GM21423 (cell line): ENCODE measurements at regions not wholly inside any gene's neighbourhood (a gene's known extent, or its start where the extent isn't known, plus 50 kb on each side); places are given as distances from the start of the nearest gene placed in this dataset.
"Not testable (repeated sequence)": the region's sequence is repeated elsewhere in the genome, so short reads cannot be mapped to it uniquely, and the experiment has no call there.

Experiments used
- ATAC-seq: cut with Tn5 transposase; IDR thresholded peaks from one replicate; pipeline ENCODE4 v1.9.1; 2021; ENCODE audit warnings: mild to moderate bottlenecking, moderate library complexity; ENCODE audit not compliant: unreplicated experiment

GRCh38 chr2:147438882-147439281 lies 405.9 kb upstream of the ACVR2A start:
- no peak for ATAC-seq

GRCh38 chr2:147433822-147434221 lies 411.0 kb upstream of the ACVR2A start:
- no peak for ATAC-seq

- ATAC-seq, result no peak
Observed at GRCh38 chr2:147430408-147430807, 414.4 kb upstream of the ACVR2A start.

GRCh38 chr2:147428120-147428747 lies 416.6 kb upstream of the ACVR2A start:
- ATAC-seq, result no peak

- no peak for ATAC-seq
Observed at GRCh38 chr2:147425437-147426029, 419.3 kb upstream of the ACVR2A start.

DNA sequence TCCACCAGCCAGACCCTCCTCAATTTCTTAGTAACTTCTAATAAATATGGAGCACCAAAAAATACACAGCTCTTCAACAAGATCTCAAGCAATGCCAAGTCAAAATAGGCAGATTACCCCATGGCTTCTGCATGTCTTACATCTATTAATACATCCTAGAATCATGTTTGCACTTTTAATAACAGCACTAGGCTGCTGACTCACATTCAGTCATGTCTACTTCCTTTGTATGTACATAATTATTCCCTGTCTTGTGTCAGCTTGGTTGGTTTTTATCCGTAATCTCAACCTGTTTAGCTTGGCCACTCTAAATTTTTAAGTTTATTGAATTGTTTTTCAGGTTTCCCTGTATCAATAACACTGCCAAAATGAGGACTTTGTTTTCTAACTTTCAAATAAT lies 420.1 kb upstream of the ACVR2A start:
- no peak for ATAC-seq

DNA sequence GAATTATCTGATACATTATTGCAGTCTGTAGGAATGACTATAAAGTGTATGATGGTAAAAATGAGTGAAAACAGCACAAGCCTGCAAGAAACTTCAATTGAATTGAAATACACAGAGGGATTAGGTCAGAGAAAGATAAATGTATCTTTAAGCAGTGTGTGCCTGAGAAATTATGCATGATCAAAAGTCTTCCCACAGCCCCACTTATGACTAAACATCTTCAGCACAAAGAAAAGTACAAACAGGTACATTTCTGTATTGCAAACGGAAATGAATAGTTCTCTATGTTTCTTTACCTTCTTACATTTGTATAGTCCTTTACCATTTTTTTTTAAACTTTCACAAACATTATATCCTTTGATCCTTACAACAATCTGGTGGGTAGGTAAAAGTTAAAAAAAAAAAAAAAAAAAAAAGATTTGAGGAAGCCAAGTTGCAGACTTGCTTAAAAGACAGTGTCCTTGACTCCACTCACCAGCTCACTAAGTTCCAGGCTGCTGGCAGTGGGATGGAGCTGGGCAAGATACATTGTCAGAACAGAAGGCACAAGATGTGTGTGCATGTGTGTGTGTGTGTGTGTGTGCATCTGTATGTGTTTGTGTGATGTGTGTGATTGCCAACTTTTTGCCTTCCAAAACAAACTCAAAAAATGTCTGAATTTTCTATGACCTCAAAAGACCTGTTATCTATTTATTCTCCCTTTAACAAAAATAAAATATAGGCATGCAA lies 423.7 kb upstream of the ACVR2A start:
- ATAC-seq, result no peak

DNA sequence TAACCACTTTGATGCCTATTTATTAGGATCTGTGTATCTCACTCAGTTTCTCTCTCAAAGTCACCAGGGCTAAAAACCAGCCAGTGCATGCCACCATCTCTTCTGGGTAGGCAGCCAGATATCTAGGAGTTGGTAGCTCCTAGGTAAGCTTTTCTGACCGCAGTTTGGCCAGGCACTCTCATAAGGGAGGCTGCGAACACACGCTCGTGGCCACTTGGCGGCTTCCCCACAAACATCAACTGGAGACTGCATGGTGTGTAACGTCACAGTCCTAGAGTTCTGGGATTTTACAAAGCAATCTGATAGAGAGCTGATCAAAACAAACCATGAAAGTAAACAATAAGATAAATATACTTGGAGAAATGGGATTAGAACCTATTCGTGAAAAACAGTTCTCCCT lies 424.3 kb upstream of the ACVR2A start:
- ATAC-seq, result no peak

DNA sequence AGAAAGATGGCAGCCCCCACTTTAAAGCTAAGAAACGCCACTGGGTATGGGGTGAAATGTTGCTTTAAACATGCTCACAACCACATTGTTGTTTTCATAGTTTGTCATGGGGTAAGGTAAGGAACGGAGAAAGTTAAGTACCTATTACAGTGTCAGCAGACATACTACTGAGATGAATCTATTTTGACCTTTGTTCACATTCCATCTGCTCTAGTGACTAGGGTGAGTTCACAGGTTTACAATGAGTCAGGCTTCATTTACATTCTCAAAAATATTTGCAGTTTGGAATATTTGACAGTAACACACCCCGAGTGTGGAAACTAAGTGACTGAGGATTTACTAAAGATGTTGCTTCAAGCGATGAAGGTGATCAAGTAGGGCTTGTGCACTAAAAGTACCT lies 428.7 kb upstream of the ACVR2A start:
- no peak for ATAC-seq

DNA sequence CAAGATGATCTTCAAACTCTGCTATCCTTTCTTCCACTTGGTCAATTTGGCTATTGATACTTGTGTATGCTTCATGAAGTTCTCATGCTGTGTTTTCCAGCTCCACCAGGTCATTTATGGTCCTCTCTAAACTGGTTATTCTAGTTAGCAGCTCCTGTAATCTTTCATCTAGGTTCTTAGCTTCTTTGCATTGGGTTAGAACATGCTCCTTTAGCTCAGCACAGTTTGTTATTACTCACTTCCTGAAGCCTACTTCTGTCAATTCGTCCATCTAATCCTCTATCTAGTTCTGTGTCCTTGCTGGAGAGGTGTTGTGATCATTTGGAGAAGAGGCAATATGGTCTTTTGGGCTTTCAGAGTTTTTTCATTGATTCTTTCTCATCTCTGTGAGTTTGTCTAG lies 430.2 kb upstream of the ACVR2A start:
- not testable (repeated sequence) for ATAC-seq

DNA sequence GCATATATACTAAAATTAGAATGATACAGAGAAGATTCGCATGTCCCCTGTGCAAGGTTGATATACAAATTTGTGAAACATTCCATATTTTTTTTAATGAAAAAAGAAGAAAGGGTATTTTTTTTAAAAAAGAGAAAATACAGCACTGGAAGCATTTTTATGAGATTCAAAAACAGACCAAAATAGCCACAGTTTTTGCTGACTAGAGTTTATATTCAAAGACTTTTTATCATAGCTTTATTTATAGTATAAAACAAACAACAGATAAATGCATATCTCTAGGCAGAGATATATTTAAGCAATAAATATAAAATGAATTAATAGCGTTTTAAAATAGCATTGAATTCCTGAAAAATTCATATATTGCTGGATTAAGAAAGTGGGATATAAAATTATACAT lies 436.5 kb upstream of the ACVR2A start:
- no peak for ATAC-seq

DNA sequence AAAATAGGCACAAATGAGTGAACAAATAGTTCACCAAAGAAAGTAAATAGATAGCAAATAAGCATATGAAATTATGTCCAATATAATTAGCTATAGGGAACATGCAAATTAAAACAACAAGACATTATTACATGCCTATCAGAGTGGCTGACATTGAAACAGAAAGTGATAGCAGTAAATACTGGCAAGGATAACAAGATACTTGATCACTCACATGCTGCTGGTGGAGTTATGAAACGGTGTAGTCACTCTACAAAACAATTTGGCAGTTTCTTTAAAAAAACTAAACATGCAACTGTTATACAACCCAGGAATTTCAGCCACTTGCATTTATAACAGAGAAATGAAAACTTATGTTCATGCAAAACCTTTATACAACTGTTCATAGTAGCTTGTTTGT lies 439.2 kb upstream of the ACVR2A start:
- ATAC-seq, result no peak

DNA sequence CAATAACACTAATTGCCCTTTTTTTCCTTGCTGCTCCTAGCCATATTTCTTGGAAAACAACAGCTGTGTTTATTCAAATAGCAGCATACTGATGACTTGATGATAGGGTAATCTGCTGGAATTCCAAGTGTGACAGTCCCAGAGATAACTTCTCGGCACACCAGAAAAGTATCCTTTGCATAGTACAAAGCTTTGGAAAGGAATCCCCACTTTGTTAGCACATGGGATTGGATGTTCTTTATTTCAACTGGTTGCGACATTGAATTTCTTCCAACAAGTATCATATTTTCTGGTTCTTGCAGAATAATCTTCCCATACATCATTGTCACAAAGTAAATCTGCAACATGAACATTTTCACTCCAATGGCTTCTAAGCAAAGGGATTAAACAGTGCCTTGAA lies 445.8 kb upstream of the ACVR2A start:
- ATAC-seq, result no peak

- no peak for ATAC-seq
Observed at GRCh38 chr2:147398301-147398700, 446.5 kb upstream of the ACVR2A start.

DNA sequence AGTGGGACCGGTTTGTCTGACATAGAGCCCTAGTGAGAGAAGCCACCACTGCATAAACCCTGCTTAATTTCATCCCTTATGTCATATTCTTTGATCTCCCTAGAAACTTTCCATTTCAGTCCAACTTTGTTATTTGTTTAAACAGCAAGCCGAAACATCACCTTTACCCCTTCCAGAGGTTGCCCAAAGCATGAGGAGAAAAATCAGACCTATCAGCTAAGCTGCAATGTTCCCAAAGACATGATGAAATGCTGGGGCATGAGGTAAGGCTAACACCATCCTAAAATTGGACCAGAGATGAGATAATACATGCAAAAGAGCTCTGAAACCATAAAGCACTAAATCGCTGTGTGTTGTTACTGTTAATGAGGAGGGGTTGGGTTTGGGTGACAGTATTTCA lies 447.9 kb upstream of the ACVR2A start:
- ATAC-seq, result no peak

DNA sequence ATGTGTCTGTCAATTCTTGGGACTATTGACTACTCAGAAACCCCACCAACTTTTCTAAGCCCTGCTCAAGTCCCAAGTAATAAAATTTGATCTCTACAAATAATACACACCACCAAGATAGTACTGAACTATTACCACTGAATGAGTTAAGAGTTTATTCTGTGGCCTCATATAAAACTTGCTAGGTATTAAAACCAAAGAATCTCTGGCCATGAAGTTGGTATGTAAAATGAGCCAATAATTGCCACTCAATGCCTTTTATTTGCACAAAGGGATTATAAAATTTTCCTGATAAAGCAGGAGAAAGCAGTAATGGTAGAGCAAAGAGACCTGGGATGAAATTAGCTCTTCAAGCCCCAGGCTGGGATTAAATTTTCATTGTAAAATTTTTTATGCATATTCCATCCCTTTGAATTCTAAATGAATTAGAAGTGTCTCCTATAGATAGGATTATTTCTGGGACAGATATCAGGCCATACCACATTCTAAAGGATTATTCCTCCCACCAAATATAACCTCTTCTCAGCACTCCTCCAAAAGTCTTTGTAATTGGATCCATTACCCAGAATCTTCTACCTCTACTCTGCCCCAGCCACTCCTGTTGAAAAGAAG lies 450.5 kb upstream of the ACVR2A start:
- ATAC-seq, result no peak

- no peak for ATAC-seq
Observed at GRCh38 chr2:147392180-147392579, 452.6 kb upstream of the ACVR2A start.

DNA sequence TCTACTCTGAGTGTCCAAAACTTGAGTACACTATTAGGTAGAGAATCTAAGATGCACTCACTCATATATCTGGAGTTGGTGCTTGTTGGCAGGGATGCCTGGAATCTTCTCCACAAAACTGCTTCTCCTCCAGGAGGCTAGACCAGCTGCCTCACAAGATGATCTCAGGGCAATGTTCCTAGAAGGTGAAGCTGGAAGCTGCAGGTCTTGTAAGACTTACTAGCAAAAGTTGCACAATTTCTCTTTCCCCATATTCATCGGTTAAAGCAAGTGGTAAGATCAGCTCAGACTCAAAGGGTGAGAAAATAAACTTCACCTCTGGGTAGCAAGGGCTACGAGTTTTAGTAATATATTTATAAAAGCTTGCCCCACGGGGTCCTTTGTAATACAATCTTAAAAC lies 454.4 kb upstream of the ACVR2A start:
- no peak for ATAC-seq

DNA sequence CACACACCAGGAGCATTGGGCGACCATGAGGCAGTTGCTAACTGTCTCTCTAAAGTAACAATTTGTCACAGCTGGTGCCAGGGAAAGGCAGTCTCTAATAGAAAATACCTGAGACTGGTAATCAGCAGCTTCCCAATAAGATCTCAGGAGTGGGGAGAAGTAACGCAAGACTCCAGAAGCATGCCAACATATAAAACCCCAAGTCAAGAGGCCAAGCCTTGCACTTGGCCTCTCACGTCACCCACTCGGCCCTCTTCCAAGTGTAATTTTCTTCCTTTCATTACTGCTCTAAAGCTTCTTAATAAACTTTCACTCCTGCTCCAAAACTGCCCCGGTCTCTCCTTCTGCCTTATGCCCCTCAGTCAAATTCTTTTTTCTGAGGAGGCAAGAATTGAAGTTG lies 455.6 kb upstream of the ACVR2A start:
- no peak for ATAC-seq

DNA sequence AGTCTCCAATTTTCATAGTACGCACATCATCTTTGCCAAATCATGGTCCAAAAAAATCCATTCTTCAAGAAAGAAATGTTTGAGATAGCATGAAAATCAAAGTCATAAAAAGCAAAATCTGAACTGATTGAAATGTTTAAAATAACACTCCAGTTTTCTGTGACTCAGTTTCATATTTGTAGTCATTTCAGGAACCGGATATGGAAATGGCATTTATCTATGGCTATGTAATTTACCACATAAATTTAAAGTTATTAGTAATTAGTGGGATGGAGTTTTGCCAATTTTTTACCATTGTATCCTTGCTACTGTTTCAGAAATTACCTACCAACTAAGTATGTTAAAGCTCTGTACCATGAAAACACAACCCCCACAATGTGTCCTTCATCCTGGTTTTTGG lies 456.6 kb upstream of the ACVR2A start:
- no peak for ATAC-seq

GRCh38 chr2:147386284-147386683 lies 458.5 kb upstream of the ACVR2A start:
- ATAC-seq, result no peak

DNA sequence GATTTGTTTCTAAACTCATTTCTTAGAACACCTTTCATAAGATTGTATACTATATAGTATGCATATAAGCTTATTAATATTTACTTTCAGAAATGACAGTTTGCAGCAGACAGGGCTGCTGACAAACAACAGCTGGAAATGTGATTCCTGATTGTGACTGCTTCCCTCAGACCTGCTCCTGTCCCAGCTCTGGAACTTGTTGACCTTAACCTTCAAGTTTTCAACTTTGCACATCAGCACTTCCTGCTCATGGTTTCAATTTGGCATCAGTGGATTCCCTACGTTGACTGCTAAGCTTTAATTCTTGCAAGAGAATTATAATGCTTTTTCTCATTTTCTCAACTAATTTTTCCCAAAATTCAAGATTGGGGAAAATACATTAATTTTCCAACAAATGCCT lies 459.2 kb upstream of the ACVR2A start:
- no peak for ATAC-seq
